MV-4-11 (cell line): ENCODE measurements at regions not wholly inside any gene's neighbourhood (a gene's known extent, or its start where the extent isn't known, plus 50 kb on each side); places are given as distances from the start of the nearest gene placed in this dataset.
A peak's percentile ranks its signal among the peaks of the same experiment; 100 is the strongest.
"Not testable (repeated sequence)": the region's sequence is repeated elsewhere in the genome, so short reads cannot be mapped to it uniquely, and the experiment has no call there.

Experiments used
- DNase-seq: peaks from one replicate; lab custom pipeline; 2025; lab: John Stamatoyannopoulos, UW

DNA sequence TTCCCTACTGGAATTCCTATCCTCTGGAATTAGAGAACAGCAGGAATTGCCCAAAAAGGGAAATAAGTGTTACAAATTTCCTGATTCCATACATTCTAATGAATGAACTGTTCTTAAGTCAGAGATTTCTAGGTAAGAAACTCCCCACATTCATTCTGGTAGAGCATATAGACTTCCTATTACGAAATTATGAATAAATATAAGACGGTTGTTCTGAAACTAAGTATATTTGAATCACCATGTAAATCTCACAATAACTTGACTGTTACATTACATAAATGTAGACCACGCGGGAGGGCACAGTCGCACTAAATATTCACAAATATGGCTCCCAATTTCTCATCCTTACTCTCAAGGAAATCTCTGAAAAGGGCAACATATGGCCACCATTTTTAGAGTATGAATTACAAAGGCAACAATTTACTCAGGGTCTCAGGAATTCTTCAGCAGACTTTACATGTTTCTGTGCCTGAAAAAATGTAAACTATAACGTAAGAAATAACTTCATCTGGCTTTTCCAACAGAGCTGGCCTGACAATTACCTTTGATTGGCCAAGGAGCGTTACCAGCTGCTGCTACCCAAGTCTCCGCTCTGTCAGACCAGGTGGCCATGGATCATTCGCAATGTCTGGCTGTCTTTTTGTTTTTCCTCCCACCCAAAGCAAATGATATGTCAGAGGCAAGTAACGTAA is 115.8 kb downstream of the MPP7 start:
- DNase-seq: no peak

- DNase-seq: no peak
These were observed 116.4 kb downstream of the MPP7 start for GRCh38 chr10:28186461-28186860.

DNA sequence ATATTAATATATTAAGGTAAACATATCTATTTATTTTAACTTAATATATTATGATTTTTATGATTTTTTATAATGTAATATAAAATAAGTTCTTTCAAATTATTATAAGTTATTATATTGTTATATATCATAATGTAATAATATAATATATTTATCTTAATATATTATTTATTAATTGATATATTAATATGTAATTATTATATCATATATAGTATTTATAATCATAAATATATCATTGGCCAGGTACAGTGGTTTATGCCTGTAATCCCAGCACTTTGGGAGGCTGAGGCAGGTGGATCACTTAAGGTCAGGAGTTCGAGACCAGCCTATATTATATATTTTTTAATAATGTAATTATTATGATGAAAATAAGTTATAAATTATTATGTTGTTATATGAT is 118.1 kb downstream of the MPP7 start:
- no peak for DNase-seq

- DNase-seq: no peak
These were observed 121.3 kb downstream of the MPP7 start for GRCh38 chr10:28181478-28182096.

DNA sequence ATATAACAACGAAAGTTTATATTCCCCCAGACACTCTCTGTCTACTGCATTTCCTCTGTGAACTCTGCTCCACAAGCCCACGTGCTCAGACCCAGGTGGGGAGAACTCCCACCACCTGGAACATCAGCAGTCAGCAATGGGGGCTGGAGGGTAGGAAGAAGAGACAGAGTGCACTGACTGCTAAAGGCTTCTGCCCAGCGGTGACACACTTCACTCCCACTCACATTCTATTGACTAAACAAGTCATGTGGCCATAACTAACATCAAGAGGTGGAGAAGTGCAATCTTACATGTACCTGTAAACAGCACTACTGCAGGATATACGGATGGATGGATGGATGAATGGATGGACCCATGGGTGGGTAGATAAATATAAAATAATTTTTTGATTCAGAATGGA is 122.2 kb downstream of the MPP7 start:
- no peak for DNase-seq

DNA sequence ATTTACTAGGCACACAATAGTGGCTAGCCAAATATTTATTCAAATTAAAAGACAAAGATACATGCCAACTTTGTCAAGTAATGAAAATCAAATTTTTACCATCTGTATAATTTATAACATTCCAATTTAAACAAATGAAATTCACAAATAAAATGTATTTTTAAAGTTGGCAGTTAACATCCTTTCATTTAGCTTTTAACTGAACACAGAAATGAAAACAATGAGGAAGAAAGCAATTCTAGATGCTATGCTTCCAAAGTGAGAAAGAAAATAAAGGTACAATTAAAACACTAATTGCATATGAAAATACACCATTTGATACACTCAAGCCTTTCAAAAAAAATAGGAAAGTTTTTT is 123.1 kb downstream of the MPP7 start:
- DNase-seq: no peak

DNA sequence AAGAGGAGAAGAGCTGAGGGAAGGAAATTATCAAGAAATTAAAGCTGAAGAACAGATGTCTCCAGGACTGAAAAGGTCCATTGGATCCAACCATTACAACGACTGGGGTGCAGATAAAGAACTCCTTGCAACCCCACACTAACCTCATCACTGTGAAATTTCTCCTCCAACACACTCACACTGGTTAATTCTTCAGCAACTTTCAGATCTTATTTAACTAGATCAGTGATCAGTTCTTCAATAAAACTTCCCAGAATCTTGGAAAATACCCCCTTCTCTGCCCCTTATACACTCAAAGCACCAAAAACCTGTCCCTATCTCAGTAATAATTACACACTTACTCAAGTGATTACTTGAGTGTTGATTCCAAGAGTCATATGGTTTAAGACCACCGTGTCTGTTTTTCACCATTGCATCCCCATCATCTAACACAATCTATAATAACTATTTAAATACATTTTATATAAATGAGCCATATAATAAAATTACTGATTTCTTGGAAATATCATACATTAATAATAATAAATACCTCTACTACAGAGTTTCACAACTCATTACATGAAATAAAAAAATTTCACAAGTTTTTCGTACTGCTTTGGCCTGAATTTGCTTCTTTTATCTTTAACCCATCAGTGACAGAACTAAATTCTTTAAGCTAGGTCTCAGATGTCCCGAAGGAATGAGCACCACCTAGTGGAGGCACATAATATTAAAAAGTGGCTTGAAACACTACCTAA is 123.7 kb downstream of the MPP7 start:
- peak; percentile 36 for DNase-seq

DNA sequence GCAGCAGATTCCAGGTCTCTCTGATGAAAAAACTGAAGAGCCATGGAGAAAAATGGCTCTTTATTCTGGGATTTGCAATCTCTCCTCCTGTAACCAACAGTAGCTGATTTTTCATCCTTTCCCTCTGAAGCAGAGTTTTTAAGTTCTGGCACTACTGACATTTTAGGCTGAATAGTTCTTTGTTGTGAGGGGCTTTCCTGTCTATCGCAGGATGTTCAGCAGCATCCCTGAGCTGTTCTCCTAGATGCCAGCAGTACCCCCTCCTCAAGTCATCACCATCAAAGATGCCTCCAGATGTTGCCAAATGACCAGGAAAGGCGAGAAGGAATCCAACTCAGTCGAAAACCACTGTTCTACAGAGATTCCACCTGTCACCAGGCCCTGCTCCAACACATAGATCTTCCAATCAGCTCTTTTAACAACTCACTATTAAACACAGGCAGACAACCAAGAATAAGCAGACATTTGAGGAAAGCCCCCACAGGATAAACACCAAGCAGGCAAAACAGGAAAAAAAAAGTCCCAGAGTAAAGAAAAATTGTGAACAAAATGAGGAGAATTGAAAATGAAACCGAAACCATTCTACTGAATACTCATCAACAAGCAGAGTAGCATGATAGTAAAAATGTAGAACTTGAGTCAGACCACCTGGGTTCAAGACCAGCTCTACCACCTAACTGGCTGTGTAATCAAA is 124.8 kb downstream of the MPP7 start:
- no peak for DNase-seq

DNA sequence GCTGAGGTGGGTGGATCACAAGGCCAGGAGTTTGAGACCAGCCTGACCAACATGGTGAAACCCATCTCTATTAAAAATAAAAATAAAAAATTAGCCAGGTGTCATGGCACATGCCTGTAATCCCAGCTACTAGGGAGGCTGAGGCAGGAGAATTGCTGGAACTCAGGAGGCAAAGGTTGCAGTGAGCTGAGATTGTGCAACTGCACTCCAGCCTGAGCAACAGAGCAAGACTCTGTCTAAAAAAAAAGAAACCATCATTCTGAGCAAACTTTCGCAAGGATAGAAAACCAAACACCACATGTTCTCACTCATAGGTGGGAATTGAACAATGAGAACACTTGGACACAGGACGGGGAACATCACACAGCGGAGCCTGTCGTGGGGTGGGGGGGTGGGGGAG is 126.4 kb downstream of the MPP7 start:
- not testable (repeated sequence) for DNase-seq

DNA sequence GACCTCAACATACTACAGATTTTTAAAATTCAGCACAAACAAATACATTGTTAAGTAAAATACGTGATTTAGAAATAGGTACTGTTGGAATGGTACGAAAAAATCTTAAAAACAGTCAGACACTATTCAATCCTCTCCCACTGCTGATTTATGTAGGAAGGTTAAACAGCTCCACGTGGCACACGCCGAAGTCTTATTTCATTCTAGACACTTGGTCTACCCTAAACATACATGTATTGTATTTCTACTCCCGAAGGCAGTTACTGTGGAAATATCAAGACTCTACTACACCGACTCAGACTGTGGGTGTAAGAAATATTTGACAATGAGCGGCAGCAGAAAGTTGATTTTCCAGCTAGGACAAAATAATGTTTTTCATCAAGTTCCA is 130.6 kb downstream of the MPP7 start:
- DNase-seq: no peak

DNA sequence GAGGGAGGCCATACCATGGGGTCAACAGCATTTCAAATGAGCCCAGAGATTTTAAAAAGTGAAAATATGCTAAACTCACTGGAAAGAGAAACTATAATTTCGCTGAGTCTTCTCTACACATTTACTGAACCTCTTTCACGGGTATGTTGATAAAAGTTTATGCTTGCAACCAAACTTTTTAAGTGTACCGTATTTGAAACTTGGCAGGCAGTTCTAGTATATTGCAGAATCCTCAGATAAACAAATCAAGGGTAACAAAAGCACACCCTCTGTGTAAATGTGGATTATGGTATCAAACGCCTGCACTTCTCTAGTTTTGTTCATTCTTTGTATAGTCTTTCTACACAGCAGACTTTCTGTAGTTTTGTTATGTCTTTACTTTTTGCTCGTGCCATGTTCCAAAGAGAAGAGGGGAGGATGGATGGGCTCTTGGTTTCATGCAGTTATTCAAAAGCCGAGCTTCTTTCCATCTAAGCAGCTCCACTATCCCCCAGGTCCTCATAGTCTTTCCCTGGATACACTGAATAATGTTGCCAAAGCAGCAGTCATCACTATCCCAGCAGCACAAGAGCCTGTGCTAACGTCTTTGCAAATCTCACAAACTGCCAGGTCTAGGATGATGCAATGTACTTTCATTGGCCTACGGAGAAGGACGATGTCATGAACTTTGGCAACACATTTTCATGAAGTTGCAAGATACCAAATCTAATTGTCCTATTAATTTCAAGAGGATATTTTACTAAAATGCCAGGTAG is 131.2 kb downstream of the MPP7 start:
- DNase-seq: no peak

DNA sequence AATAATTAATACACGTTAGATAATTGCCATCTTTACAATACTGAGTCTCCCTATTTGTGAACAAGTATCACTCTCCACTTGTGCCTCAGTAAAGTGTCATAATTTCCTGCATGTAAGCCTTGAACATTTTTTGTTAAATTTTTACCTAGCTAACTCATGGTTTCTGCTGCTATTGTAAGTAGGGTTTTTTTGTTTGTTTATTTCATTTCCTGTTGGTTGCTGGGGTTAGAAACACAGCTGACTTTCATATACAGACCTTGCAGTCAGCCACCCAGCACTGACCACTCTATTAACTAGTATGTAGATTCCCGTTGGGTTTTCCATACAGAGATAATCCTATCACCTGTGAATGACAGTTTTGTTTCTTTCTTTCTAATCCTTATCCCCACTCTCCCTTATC is 133.3 kb downstream of the MPP7 start:
- DNase-seq: no peak

- DNase-seq: no peak
These were observed 141.9 kb downstream of the MPP7 start for GRCh38 chr10:28160866-28161405.

- no peak for DNase-seq
These were observed 145.5 kb downstream of the MPP7 start for GRCh38 chr10:28157379-28157778.

- no peak for DNase-seq
These were observed 147.1 kb downstream of the MPP7 start for GRCh38 chr10:28155726-28156125.

DNA sequence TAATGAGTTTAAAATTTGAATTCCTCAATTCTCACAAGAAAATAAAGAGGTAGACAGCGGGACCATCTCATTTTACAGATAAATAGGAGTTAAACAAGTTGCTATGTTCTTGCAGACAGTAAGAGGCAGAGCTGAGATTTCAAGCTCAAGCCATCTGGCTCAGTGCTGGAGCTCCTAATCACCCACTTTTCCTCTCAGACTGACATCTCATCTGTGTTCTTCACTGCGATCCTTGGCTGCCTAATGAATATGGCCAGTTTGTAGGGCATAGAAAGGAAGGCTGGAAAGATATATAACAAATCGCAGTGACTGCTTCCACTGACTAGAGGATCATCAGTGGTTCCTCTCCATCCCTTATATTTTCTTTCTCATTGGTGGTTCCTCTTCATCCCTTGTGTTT is 151.2 kb downstream of the MPP7 start:
- DNase-seq: no peak

DNA sequence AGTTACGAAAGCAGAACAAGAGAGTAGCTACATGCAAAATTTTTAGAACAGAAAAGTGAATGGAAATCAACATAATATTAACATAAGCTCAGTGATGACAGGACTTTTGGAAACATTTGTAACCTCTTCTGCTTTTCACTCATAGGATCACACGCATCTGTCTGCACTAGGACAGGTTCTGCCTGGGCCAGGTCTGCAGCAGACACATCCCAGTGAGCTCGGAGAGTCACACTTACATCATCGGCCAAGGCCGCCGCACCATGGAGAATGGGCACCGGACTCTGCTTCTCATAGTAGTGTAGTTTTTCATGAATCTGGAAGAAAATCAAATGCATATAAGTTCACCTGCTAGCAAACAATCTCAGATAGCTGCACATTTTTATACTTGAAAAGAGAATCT is 150.9 kb upstream of the ODAD2 start:
- DNase-seq: no peak

DNA sequence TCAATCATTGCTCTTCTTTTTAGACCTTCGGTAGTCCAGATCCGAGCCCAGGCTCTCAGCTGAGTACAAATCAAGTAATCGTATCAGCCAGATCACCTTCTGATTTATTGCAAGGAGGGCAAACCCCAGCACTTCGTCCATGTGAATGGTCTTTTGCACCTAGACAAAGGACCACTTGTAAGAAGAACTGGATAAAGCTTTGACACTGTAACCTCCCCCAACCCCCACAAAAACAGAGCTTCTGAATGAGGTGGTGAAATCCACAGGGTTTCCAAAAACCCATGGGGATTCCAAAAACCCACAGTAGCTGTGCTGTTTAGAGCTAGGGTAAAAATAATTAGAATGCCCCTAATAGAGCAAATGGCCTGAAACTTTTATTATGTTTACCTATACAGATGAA is 148.8 kb upstream of the ODAD2 start:
- DNase-seq: no peak

GRCh38 chr10:28139138-28139537 is 140.3 kb upstream of the ODAD2 start:
- DNase-seq: no peak

- no peak for DNase-seq
These were observed 139.3 kb upstream of the ODAD2 start for GRCh38 chr10:28137907-28138880.

GRCh38 chr10:28135258-28135657 is 136.4 kb upstream of the ODAD2 start:
- no peak for DNase-seq
